ENCODE measurements at regions not wholly inside any gene's neighbourhood (a gene's known extent, or its start where the extent isn't known, plus 50 kb on each side); places are given as distances from the start of the nearest gene placed in this dataset.

DNA sequence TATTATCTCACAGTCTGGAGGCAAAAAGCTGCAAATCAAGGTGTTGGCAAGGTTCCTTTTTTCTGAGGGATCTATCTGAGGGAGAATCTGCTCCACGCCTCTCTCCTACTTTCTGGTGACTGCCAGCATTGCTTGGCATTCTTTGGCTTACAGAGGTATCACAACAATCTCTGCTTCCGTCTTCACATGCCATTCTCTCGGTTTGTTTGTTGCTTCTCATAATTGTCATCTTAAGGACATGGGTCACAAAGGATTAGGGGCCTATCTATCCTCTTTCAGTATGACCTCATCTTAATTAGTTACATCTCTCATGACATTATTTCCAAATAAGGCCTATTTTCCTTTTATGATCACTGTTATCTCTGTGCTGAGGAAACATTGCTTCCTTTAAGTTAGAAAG lies 345.0 kb downstream of the FOXG1 start:
- Mint-ChIP-seq H3K36me3 (ENCODE audit: low read depth) (no peaks in the 10 kb centered on the region), H3K4me1 (no peaks in the 10 kb centered on the region), H3K9me3 (peaks cover 6% of the 10 kb centered on the region), H3K27me3 (no peaks in the 10 kb centered on the region), H3K27ac (no peak overlapping the region), H3K4me3 (no peak overlapping the region)
- ChIA-PET POLR2A (no interaction called here), CTCF (no interaction called here)
- DNase-seq: no peak

GRCh38 chr14:29123017-29123416 lies 356.4 kb downstream of the FOXG1 start:
- no peaks in the 10 kb centered on the region for H3K27me3 Mint-ChIP-seq
- no peak for DNase-seq
- H3K4me3 Mint-ChIP-seq: no peak overlapping the region
- peaks cover 6% of the 10 kb centered on the region for H3K9me3 Mint-ChIP-seq
- H3K4me1 Mint-ChIP-seq: no peaks in the 10 kb centered on the region
- no peak overlapping the region for H3K27ac Mint-ChIP-seq
- H3K36me3 Mint-ChIP-seq (ENCODE audit: low read depth): no peaks in the 10 kb centered on the region
- ChIA-PET POLR2A (no interaction called here), CTCF (no interaction called here)

GRCh38 chr14:29126361-29126760 lies 359.8 kb downstream of the FOXG1 start:
- Mint-ChIP-seq H3K4me3 (no peak overlapping the region), H3K27me3 (no peaks in the 10 kb centered on the region), H3K9me3 (no peaks in the 10 kb centered on the region), H3K27ac (no peak overlapping the region), H3K36me3 (ENCODE audit: low read depth) (no peaks in the 10 kb centered on the region), H3K4me1 (no peaks in the 10 kb centered on the region)
- ChIA-PET POLR2A (no interaction called here), CTCF (no interaction called here)
- DNase-seq: no peak

DNA sequence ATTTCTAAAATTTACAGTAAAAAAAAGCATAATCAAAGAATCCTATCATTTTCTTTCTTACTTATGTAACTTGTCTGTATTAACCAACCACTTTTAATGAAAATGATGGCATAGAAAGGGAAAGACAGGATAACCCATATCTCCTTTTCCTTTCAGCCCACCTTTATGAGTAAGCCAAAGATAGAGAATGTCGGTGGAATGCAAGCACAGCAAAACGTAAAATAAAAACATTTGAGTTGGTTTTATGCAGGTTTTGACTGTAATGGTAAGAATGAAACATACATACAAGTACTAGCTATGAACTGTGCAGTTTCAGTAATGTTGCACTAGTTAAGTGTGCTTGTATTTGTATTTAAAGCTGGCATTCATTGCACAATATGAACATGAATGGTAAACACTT lies 360.3 kb downstream of the FOXG1 start:
- no peaks in the 10 kb centered on the region for H3K4me1 Mint-ChIP-seq
- POLR2A ChIA-PET: no interaction called here
- CTCF ChIA-PET: no interaction called here
- no peaks in the 10 kb centered on the region for H3K9me3 Mint-ChIP-seq
- no peak overlapping the region for H3K4me3 Mint-ChIP-seq
- H3K27me3 Mint-ChIP-seq: no peaks in the 10 kb centered on the region
- DNase-seq: no peak
- no peak overlapping the region for H3K27ac Mint-ChIP-seq
- no peaks in the 10 kb centered on the region for H3K36me3 Mint-ChIP-seq (ENCODE audit: low read depth)

- CTCF ChIA-PET: no interaction called here
- POLR2A ChIA-PET: no interaction called here
- no peak for DNase-seq
Observed at GRCh38 chr14:29140016-29140415, 373.4 kb downstream of the FOXG1 start.

DNA sequence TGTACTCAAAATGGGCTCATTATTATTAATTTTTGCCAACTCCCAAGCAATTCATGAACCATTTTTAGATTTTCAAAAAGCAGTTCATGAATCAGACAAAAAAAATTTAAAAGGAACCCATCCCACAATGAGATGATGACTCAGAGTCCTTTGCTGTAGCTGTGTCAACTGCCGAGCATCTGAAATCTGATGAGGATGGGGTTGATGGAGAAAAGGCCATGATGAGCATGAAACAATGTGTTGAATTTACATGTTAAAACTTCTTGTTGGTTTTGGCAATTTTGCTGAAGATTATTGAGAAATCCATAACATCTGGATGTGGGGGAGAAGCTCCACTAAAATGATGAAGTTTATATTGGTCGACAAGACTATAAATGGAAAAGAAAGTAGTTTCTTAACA lies 378.0 kb downstream of the FOXG1 start:
- ChIA-PET CTCF (no interaction called here), POLR2A (no interaction called here)
- Mint-ChIP-seq H3K36me3 (ENCODE audit: low read depth) (no peaks in the 10 kb centered on the region), H3K4me3 (no peak overlapping the region), H3K4me1 (no peaks in the 10 kb centered on the region), H3K27ac (no peak overlapping the region), H3K27me3 (no peaks in the 10 kb centered on the region), H3K9me3 (peaks cover 2% of the 10 kb centered on the region)
- DNase-seq: no peak

More at GRCh38 chr14:29140016-29140415, 373.4 kb downstream of the FOXG1 start:
- Mint-ChIP-seq H3K9me3 (no peaks in the 10 kb centered on the region), H3K4me1 (no peaks in the 10 kb centered on the region), H3K27me3 (no peaks in the 10 kb centered on the region), H3K4me3 (no peak overlapping the region), H3K36me3 (ENCODE audit: low read depth) (no peaks in the 10 kb centered on the region), H3K27ac (no peak overlapping the region)

DNA sequence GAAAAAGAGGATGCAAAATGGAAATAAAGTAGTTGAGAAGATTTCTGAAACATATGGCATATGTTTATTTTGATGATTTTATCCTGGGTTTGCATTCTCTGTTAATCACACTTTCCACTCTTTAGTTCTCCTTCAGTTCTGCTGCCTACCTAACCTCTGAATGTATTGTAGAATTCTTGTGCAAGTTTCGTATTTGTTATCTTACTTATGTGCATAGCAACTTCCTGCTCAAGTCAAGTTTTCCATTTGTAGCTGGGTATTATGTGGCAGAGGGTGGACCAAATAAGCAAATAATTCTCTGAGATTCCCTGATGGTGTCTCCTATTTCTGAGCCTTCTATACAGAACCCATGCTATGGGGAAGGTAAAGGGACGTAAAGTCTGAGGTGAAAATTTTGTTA lies 381.6 kb downstream of the FOXG1 start:
- Mint-ChIP-seq H3K27me3 (no peaks in the 10 kb centered on the region), H3K4me1 (no peaks in the 10 kb centered on the region), H3K36me3 (ENCODE audit: low read depth) (no peaks in the 10 kb centered on the region), H3K27ac (no peak overlapping the region), H3K9me3 (peaks cover 12% of the 10 kb centered on the region), H3K4me3 (no peak overlapping the region)
- ChIA-PET CTCF (no interaction called here), POLR2A (no interaction called here)
- no peak for DNase-seq

DNA sequence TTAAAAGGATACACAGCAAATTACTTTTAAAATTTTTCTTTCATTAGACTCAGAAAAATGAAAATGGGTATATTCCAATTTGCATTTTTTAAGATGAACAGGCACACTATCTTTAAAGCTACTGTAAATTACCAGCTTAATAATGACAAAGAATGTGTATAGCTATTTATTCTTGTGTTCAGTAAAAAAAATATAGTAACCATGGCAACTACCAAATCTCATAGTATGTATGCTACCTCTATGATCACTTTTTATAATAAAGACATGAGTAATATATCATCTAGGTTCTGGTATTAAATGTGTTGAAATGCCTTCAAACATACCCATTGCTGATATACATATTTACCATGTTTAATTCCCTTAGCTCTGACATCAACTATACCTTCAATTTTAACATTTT lies 383.2 kb downstream of the FOXG1 start:
- H3K36me3 Mint-ChIP-seq (ENCODE audit: low read depth): no peaks in the 10 kb centered on the region
- H3K4me3 Mint-ChIP-seq: no peak overlapping the region
- H3K4me1 Mint-ChIP-seq: no peaks in the 10 kb centered on the region
- H3K27ac Mint-ChIP-seq: no peak overlapping the region
- no peak for DNase-seq
- H3K27me3 Mint-ChIP-seq: no peaks in the 10 kb centered on the region
- ChIA-PET CTCF (no interaction called here), POLR2A (no interaction called here)
- H3K9me3 Mint-ChIP-seq: peaks cover 12% of the 10 kb centered on the region

GRCh38 chr14:29150659-29151058 lies 384.1 kb downstream of the FOXG1 start:
- no peak for DNase-seq
- CTCF ChIA-PET: no interaction called here
- Mint-ChIP-seq H3K36me3 (ENCODE audit: low read depth) (no peaks in the 10 kb centered on the region), H3K9me3 (peaks cover 10% of the 10 kb centered on the region), H3K27ac (no peak overlapping the region), H3K27me3 (no peaks in the 10 kb centered on the region), H3K4me3 (no peak overlapping the region), H3K4me1 (no peaks in the 10 kb centered on the region)
- POLR2A ChIA-PET: interaction anchor here (0.6 kb wide), 1 partner anchor 54 kb away, joined by 3 read pairs; no protein-coding TSS in a partner anchor

DNA sequence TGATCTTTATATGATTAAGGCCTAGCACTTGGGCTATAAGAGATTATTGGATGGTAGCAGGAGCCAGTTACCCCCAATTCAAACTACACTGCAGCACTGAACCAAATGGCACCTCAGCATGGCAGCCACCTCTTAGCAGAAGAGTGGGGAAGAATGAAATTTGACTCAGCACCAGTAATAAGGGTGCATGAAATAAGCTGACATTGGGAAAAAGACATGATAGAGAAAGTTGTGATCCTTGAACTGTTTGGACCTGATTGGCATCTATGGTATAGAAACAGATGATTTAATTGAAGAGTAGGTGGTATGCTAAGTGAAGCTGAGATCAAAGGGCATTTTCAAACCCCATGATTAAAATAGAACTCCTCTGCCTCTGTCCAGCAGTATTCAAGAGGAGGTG lies 389.5 kb downstream of the FOXG1 start:
- DNase-seq: no peak
- ChIA-PET POLR2A (no interaction called here), CTCF (interaction anchor here (0.7 kb wide), 1 partner anchor 1049 kb away, joined by 4 read pairs; no protein-coding TSS in a partner anchor)
- Mint-ChIP-seq H3K4me1 (no peaks in the 10 kb centered on the region), H3K36me3 (ENCODE audit: low read depth) (no peaks in the 10 kb centered on the region), H3K27ac (no peak overlapping the region), H3K9me3 (peaks cover 5% of the 10 kb centered on the region), H3K27me3 (no peaks in the 10 kb centered on the region), H3K4me3 (no peak overlapping the region)

- Mint-ChIP-seq H3K27ac (no peak overlapping the region), H3K9me3 (peaks cover 2% of the 10 kb centered on the region), H3K27me3 (no peaks in the 10 kb centered on the region), H3K36me3 (ENCODE audit: low read depth) (no peaks in the 10 kb centered on the region), H3K4me3 (no peak overlapping the region), H3K4me1 (no peaks in the 10 kb centered on the region)
- POLR2A ChIA-PET: no interaction called here
- CTCF ChIA-PET: no interaction called here
- DNase-seq: no peak
Observed at GRCh38 chr14:29161593-29161992, 395.0 kb downstream of the FOXG1 start.

- H3K9me3 Mint-ChIP-seq: peaks cover 2% of the 10 kb centered on the region
Observed at GRCh38 chr14:29163109-29163508, 396.5 kb downstream of the FOXG1 start.

DNA sequence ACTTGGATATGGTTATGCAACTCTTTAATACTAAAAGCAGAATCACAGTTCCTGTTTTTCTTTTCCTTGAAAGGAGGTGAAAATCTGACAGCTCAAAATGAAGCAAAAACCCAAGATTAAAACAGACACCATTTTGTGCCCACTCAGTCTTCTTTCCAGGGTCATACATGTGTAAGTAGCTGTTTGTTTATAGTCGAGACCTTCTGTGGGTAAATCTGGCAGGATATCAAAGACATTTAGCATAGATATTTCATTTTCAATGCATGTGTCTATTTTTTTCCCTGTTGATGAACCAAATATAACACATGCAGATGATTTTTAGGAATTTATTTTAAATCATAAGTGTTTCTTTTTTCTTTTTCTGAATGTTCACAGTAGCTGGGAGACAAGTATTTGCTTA lies 398.8 kb downstream of the FOXG1 start:
- Mint-ChIP-seq H3K9me3 (peaks cover 2% of the 10 kb centered on the region), H3K27ac (no peak overlapping the region), H3K36me3 (ENCODE audit: low read depth) (no peaks in the 10 kb centered on the region), H3K4me3 (no peak overlapping the region), H3K4me1 (no peaks in the 10 kb centered on the region), H3K27me3 (no peaks in the 10 kb centered on the region)
- DNase-seq: no peak
- ChIA-PET CTCF (no interaction called here), POLR2A (no interaction called here)

More at GRCh38 chr14:29163109-29163508, 396.5 kb downstream of the FOXG1 start:
- Mint-ChIP-seq H3K4me1 (no peaks in the 10 kb centered on the region), H3K27ac (no peak overlapping the region), H3K4me3 (no peak overlapping the region), H3K27me3 (no peaks in the 10 kb centered on the region), H3K36me3 (ENCODE audit: low read depth) (no peaks in the 10 kb centered on the region)
- no peak for DNase-seq
- CTCF ChIA-PET: no interaction called here
- POLR2A ChIA-PET: no interaction called here

DNA sequence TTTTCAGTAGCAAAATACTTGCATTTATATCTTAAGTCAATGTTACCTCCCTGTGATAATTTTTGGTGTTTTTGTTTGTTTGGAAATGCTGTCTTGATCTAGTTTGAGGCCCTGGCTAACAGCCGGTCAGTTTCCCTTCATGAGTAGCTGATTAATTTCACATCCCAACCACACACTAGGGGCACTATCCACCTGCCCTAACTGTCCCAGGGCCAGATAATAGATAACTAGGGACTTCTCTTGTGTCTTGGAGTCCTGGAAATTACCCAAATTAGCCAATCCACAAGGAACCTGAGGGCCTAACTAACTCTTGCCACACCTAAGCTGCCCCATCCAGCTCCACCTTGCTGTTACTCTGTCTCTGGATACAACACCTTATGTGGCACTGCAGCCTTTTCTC lies 399.9 kb downstream of the FOXG1 start:
- ChIA-PET CTCF (no interaction called here), POLR2A (no interaction called here)
- H3K27me3 Mint-ChIP-seq: no peaks in the 10 kb centered on the region
- DNase-seq: no peak
- H3K4me1 Mint-ChIP-seq: no peaks in the 10 kb centered on the region
- H3K4me3 Mint-ChIP-seq: no peak overlapping the region
- H3K27ac Mint-ChIP-seq: no peak overlapping the region
- H3K9me3 Mint-ChIP-seq: peaks cover 5% of the 10 kb centered on the region
- no peaks in the 10 kb centered on the region for H3K36me3 Mint-ChIP-seq (ENCODE audit: low read depth)

- Mint-ChIP-seq H3K4me3 (no peak overlapping the region), H3K36me3 (ENCODE audit: low read depth) (no peaks in the 10 kb centered on the region), H3K9me3 (peaks cover 7% of the 10 kb centered on the region), H3K4me1 (no peaks in the 10 kb centered on the region), H3K27ac (no peak overlapping the region), H3K27me3 (no peaks in the 10 kb centered on the region)
- no peak for DNase-seq
- POLR2A ChIA-PET: no interaction called here
- CTCF ChIA-PET: no interaction called here
Observed at GRCh38 chr14:29168149-29168548, 401.6 kb downstream of the FOXG1 start.
